SK-N-SH (cell line): ENCODE measurements at regions not wholly inside any gene's neighbourhood (a gene's known extent, or its start where the extent isn't known, plus 50 kb on each side); places are given as distances from the start of the nearest gene placed in this dataset.

ENCODE experiments used
- CTCF ChIA-PET: fragments of 300-600, 350-600 bp; formaldehyde crosslinking; extraction: SDS; loops from one replicate; lab custom pipeline; 2021; lab: Yijun Ruan, JAX
- POLR2A ChIA-PET: fragments of 350-600 bp; sonication (Branson Sonifier 250); formaldehyde crosslinking; extraction: SDS; loops from one replicate; lab custom pipeline; 2020; ENCODE audit warnings: antibody characterized with exemption, inconsistent platforms; lab: Yijun Ruan, JAX
- DNase-seq: peaks from one replicate; pipeline ENCODE4 v3.0.0; 2012
- H2AFZ ChIP-seq: fragments of 200-600 bp; sonication (generic); 2 replicates; pipeline ENCODE4 v1.8.1; 2016; ENCODE audit warnings: antibody characterized with exemption, mild to moderate bottlenecking, low read depth
- H3F3A ChIP-seq: fragments of 200-600 bp; sonication (generic); replicated peaks from 2 replicates; pipeline ENCODE3; 2016; ENCODE audit warnings: antibody characterized with exemption, mild to moderate bottlenecking; ENCODE audit not compliant: insufficient read depth
- H3K27ac ChIP-seq, 2 experiments: fragments of 200-500 bp in 1 of 2; fragments of 200-600 bp in 1 of 2; sonication (Bioruptor generic) in 1 of 2; sonication (generic), shearing (Covaris generic) in 1 of 2; 2 replicates each; pipeline versions ENCODE4 v1.5.1 to v1.6.1; 2014 to 2016; ENCODE audit warnings: low read depth in 2 of 2, inconsistent platforms in 1 of 2, low read length in 1 of 2, mild to moderate bottlenecking in 1 of 2, mixed read lengths in 1 of 2
- H3K27me3 ChIP-seq: fragments of 200-600 bp; sonication (generic), shearing (Covaris generic); 2 replicates; pipeline ENCODE4 v1.6.1; 2016; ENCODE audit warnings: mixed run types; ENCODE audit not compliant: insufficient read depth
- H3K36me3 ChIP-seq, 2 experiments: fragments of 200-500 bp in 1 of 2; fragments of 200-600 bp in 1 of 2; sonication (Bioruptor generic) in 1 of 2; sonication (generic) in 1 of 2; replicated peaks in 1 of 2; 2 replicates each; pipeline versions ENCODE3 to v1.5.1; 2014 to 2016; ENCODE audit warnings: low read length in 1 of 2, mild to moderate bottlenecking in 1 of 2; ENCODE audit not compliant: insufficient read depth in 2 of 2, control insufficient read depth in 1 of 2
- H3K4me1 ChIP-seq, 2 experiments: fragments of 200-500 bp in 1 of 2; fragments of 200-600 bp in 1 of 2; sonication (Bioruptor generic) in 1 of 2; sonication (generic), shearing (Covaris generic) in 1 of 2; 2 replicates each; pipeline versions ENCODE4 v1.5.1 to v1.6.1; 2014 to 2016; ENCODE audit warnings: low read depth in 1 of 2, low read length in 1 of 2, mixed run types in 1 of 2; ENCODE audit not compliant: insufficient read depth in 2 of 2, control insufficient read depth in 1 of 2
- H3K4me2 ChIP-seq: fragments of 200-600 bp; sonication (generic), shearing (Covaris generic); 2 replicates; pipeline ENCODE4 v1.6.1; 2017; ENCODE audit warnings: mixed run types
- H3K4me3 ChIP-seq, 2 experiments: fragments of 200-500 bp in 1 of 2; fragments of 200-600 bp in 1 of 2; sonication (Bioruptor generic) in 1 of 2; sonication (generic), shearing (Covaris generic) in 1 of 2; 2 replicates each; pipeline versions ENCODE4 v1.5.1 to v1.8.1; 2014 to 2016; ENCODE audit warnings: low read depth in 2 of 2, inconsistent platforms in 1 of 2, low read length in 1 of 2, mild to moderate bottlenecking in 1 of 2, mixed read lengths in 1 of 2, moderate library complexity in 1 of 2
- H3K79me2 ChIP-seq: fragments of 200-600 bp; sonication (generic); 2 replicates; pipeline ENCODE4 v1.8.1; 2017; ENCODE audit warnings: mild to moderate bottlenecking; ENCODE audit not compliant: insufficient read depth
- H3K9ac ChIP-seq: fragments of 200-600 bp; sonication (generic); 2 replicates; pipeline ENCODE4 v1.6.1; 2017; ENCODE audit warnings: mixed run types
- H3K9me2 ChIP-seq: fragments of 200-600 bp; sonication (generic); 2 replicates; pipeline ENCODE4 v1.6.1; 2017; ENCODE audit warnings: mixed run types
- H3K9me3 ChIP-seq: fragments of 200-600 bp; sonication (generic); 2 replicates; pipeline ENCODE4 v1.6.1; 2017; ENCODE audit warnings: mixed run types, mild to moderate bottlenecking, moderate library complexity
- H4K20me1 ChIP-seq: fragments of 200-600 bp; sonication (generic); 2 replicates; pipeline ENCODE4 v1.6.1; 2017; ENCODE audit warnings: mild to moderate bottlenecking, mixed run types; ENCODE audit not compliant: insufficient read depth
- CTCF ChIP-seq: fragments of 200-600 bp; sonication (generic); IDR thresholded peaks from 2 replicates; pipeline ENCODE4 v1.6.1; 2017; ENCODE audit warnings: antibody characterized with exemption, mild to moderate bottlenecking, moderate library complexity
- EP300 ChIP-seq, 2 experiments: IDR thresholded peaks; 2 replicates each; pipeline versions ENCODE4 v1.4.0 to v1.6.1; 2012; ENCODE audit warnings: borderline replicate concordance in 1 of 2, low read depth in 1 of 2, low read length in 1 of 2
- FOSL2 ChIP-seq: IDR thresholded peaks from 2 replicates; pipeline ENCODE4 v1.4.0; 2012; ENCODE audit warnings: low read depth, mild to moderate bottlenecking, moderate library complexity, borderline replicate concordance
- FOXJ3 ChIP-seq: sonication (generic); formaldehyde crosslinking; IDR thresholded peaks from 2 replicates; pipeline ENCODE4 v1.5.1; 2020; ENCODE audit warnings: mild to moderate bottlenecking, missing genetic modification reagents
- FOXM1 ChIP-seq: IDR thresholded peaks from 2 replicates; pipeline ENCODE4 v1.4.0; 2012; ENCODE audit warnings: low read depth, mild to moderate bottlenecking
- GABPA ChIP-seq: IDR thresholded peaks from 2 replicates; pipeline ENCODE4 v1.4.0; 2012; ENCODE audit warnings: low read depth, mild to moderate bottlenecking
- IRF3 ChIP-seq: fragments of 150-350 bp; IDR thresholded peaks from 2 replicates; pipeline ENCODE4 v1.6.1; 2016; ENCODE audit warnings: mild to moderate bottlenecking, low read depth, low read length
- JUND ChIP-seq: IDR thresholded peaks from 2 replicates; pipeline ENCODE4 v1.4.0; 2012
- MAX ChIP-seq: IDR thresholded peaks from 2 replicates; pipeline ENCODE4 v1.4.0; 2012; ENCODE audit warnings: low read depth
- NRF1 ChIP-seq: IDR thresholded peaks from 2 replicates; pipeline ENCODE4 v1.6.1; 2012; ENCODE audit warnings: low read depth, mild to moderate bottlenecking, low read length
- POLR2AphosphoS5 ChIP-seq: IDR thresholded peaks from 2 replicates; pipeline ENCODE4 v1.6.1; 2012; ENCODE audit warnings: low read depth, low read length
- RAD21 ChIP-seq: IDR thresholded peaks from 2 replicates; pipeline ENCODE4 v1.6.1; 2012; ENCODE audit warnings: mild to moderate bottlenecking, low read length
- RCOR1 ChIP-seq: fragments of 150-350 bp; IDR thresholded peaks from 2 replicates; pipeline ENCODE4 v1.6.1; 2017; ENCODE audit warnings: antibody characterized with exemption, low read length
- REST ChIP-seq: IDR thresholded peaks from 2 replicates; pipeline ENCODE4 v1.6.1; 2012; ENCODE audit warnings: mild to moderate bottlenecking, low read depth, low read length, moderate library complexity
- TAF1 ChIP-seq: IDR thresholded peaks from 2 replicates; pipeline ENCODE4 v1.6.1; 2012; ENCODE audit warnings: low read depth, mild to moderate bottlenecking, low read length, moderate library complexity, borderline replicate concordance
- TCF12 ChIP-seq: IDR thresholded peaks from 2 replicates; pipeline ENCODE4 v1.4.0; 2012
- TEAD4 ChIP-seq: IDR thresholded peaks from 2 replicates; pipeline ENCODE4 v1.4.0; 2012; ENCODE audit warnings: mild to moderate bottlenecking, borderline replicate concordance; ENCODE audit not compliant: insufficient read depth
- USF2 ChIP-seq: fragments of 150-350 bp; IDR thresholded peaks from 2 replicates; pipeline ENCODE4 v1.6.1; 2017; ENCODE audit warnings: antibody characterized with exemption, low read length, low read depth, borderline replicate concordance
- YY1 ChIP-seq: IDR thresholded peaks from 2 replicates; pipeline ENCODE4 v1.4.0; 2012; ENCODE audit warnings: low read depth, mild to moderate bottlenecking
- WGBS: methylation state at CpG from one replicate; pipeline ENCODE4 v1.1.6; 2017; ENCODE audit warnings: low lambda C conversion rate; 5-methylcytosine and 5-hydroxymethylcytosine counted together

- 0% methylated on average over 4 of the region's 4 CpGs for WGBS
- Histone ChIP-seq H3K9me2 (no peaks in the 10 kb centered on the region), H4K20me1 (no peaks in the 10 kb centered on the region), H3K27me3 (no peaks in the 10 kb centered on the region), H3K4me1 (no peaks in the 10 kb centered on the region), H3F3A (no peaks in the 10 kb centered on the region), H3K79me2 (no peaks in the 10 kb centered on the region), H3K36me3 (no peaks in the 10 kb centered on the region), H3K9me3 (no peaks in the 10 kb centered on the region), H3K27ac (no peak overlapping the region), H3K4me3 (no peak overlapping the region), H3K9ac (no peak overlapping the region), H3K4me2 (no peak overlapping the region), H2AFZ (no peak overlapping the region)
- CTCF ChIA-PET, result no interaction called here
- POLR2A ChIA-PET, result no interaction called here
- no peak for DNase-seq
- no peak for TF ChIP-seq IRF3
- TF ChIP-seq MAX, result no peak
- TF ChIP-seq EP300 (IDR thresholded peaks at IDR 0.05; ENCODE audit: borderline replicate concordance in 1 of 2, low read depth in 1 of 2, low read length in 1 of 2), result no peak
- no peak for TF ChIP-seq RCOR1
- no peak for TF ChIP-seq FOSL2
- no peak for TF ChIP-seq NRF1
- no peak for TF ChIP-seq TAF1
- no peak for TF ChIP-seq REST
- TF ChIP-seq FOXM1, result no peak
- TF ChIP-seq FOXJ3 (CRISPR knock-in tag), result no peak
- no peak for TF ChIP-seq POLR2AphosphoS5
- TF ChIP-seq USF2, result no peak
- TF ChIP-seq TEAD4, result no peak
- no peak for TF ChIP-seq CTCF
- no peak for TF ChIP-seq RAD21
- no peak for TF ChIP-seq YY1
- no peak for TF ChIP-seq JUND
- TF ChIP-seq GABPA, result no peak
- TF ChIP-seq TCF12, result no peak
Observed at GRCh38 chr7:49721441-49721840, 52.0 kb upstream of the VWC2 start.
